SK-N-MC (cell line): ENCODE measurements at regions not wholly inside any gene's neighbourhood (a gene's known extent, or its start where the extent isn't known, plus 50 kb on each side); places are given as distances from the start of the nearest gene placed in this dataset.

ENCODE experiments used
- EZH2 ChIP-seq: fragments of 200-600 bp; sonication (generic); IDR thresholded peaks from one replicate; pipeline ENCODE4 v1.6.1; 2017; ENCODE audit warnings: antibody characterized with exemption
- POLR2AphosphoS5 ChIP-seq: IDR thresholded peaks from 2 replicates; pipeline ENCODE4 v1.6.1; 2012; ENCODE audit warnings: mild to moderate bottlenecking, low read depth, low read length, borderline replicate concordance

GRCh38 chr5:74402553-74402952 lies 238.0 kb downstream of the ENC1 start:
- TF ChIP-seq POLR2AphosphoS5 (no peak), EZH2 (no peak)
